Endothelial cell of umbilical vein (primary cell): ENCODE measurements at regions not wholly inside any gene's neighbourhood (a gene's known extent, or its start where the extent isn't known, plus 50 kb on each side); places are given as distances from the start of the nearest gene placed in this dataset.

ENCODE experiments used
- BruUV-seq: library from RNA; stranded (reverse); fragments of 400-500 nt; replicated peaks from 2 replicates; lab custom pipeline; 2021; lab: Mats Ljungman, UMichigan
- CTCF ChIA-PET: fragments of 300-600, 350-600 bp; sonication (Branson Sonifier 250); formaldehyde crosslinking; loops from one replicate; lab custom pipeline; 2021; ENCODE audit warnings: antibody characterized with exemption, inconsistent platforms; lab: Charles Lee
- POLR2A ChIA-PET: fragments of 300-600, 350-600 bp; sonication (Branson Sonifier 250); formaldehyde crosslinking; loops from one replicate; lab custom pipeline; 2021; ENCODE audit warnings: antibody characterized with exemption, inconsistent platforms; lab: Charles Lee
- DNase-seq: peaks from one replicate; pipeline ENCODE4 v3.0.0-alpha.2; 2011; ENCODE audit warnings: low read depth, low spot score
- FAIRE-seq: peaks from 2 replicates; lab custom pipeline; 2011; peaks lifted over from hg19 to GRCh38; lab: Jason Lieb, UNC
- H2AFZ ChIP-seq: 2 replicates; pipeline ENCODE4 v1.6.0; 2012; ENCODE audit warnings: low read depth, low read length, control low read depth, inconsistent platforms
- H3K27ac ChIP-seq: 2 replicates; pipeline ENCODE4 v1.5.1; 2011; ENCODE audit warnings: low read depth, mild to moderate bottlenecking, control low read depth, low read length, moderate library complexity; ENCODE audit not compliant: insufficient read depth
- H3K27me3 ChIP-seq, 2 experiments: 2 replicates each; pipeline versions ENCODE4 v1.6.0 to v1.6.1; 2011; ENCODE audit warnings: low read length in 2 of 2, mixed read lengths in 1 of 2; ENCODE audit not compliant: control insufficient read depth in 2 of 2, insufficient read depth in 2 of 2
- H3K36me3 ChIP-seq, 2 experiments: 2 replicates in 1 of 2; 3 replicates in 1 of 2; pipeline ENCODE4 v1.5.1; 2011; ENCODE audit warnings: low read length in 2 of 2, mild to moderate bottlenecking in 1 of 2, moderate library complexity in 1 of 2; ENCODE audit not compliant: control insufficient read depth in 2 of 2, insufficient read depth in 2 of 2; ENCODE audit errors: extremely low read depth in 1 of 2
- H3K4me1 ChIP-seq: 3 replicates; pipeline ENCODE4 v1.5.1; 2011; ENCODE audit warnings: mild to moderate bottlenecking, low read length; ENCODE audit not compliant: control insufficient read depth, insufficient read depth; ENCODE audit errors: extremely low read depth
- H3K4me2 ChIP-seq: 2 replicates; pipeline ENCODE4 v1.6.1; 2011; ENCODE audit warnings: low read length, control low read depth, mixed read lengths; ENCODE audit not compliant: insufficient read depth
- H3K4me3 ChIP-seq, 3 experiments: fragments of 200-600 bp in 1 of 3; sonication (generic), shearing (Covaris generic) in 1 of 3; replicated peaks in 1 of 3; 2 replicates each; pipeline ENCODE4 v1.5.1; 2011 to 2016; ENCODE audit warnings: control low read depth in 3 of 3, low read length in 3 of 3, mild to moderate bottlenecking in 2 of 3, inconsistent platforms in 1 of 3, low read depth in 1 of 3, moderate library complexity in 1 of 3; ENCODE audit not compliant: insufficient read depth in 1 of 3
- H3K79me2 ChIP-seq: 2 replicates; pipeline ENCODE4 v1.6.0; 2012; ENCODE audit warnings: low read length, inconsistent platforms; ENCODE audit not compliant: control insufficient read depth, insufficient read depth
- H3K9ac ChIP-seq: replicated peaks from 2 replicates; pipeline ENCODE3; 2011; ENCODE audit warnings: low read length, control low read depth; ENCODE audit not compliant: insufficient read depth; ENCODE audit errors: extremely low read depth
- H3K9me1 ChIP-seq: replicated peaks from 3 replicates; pipeline ENCODE4 v1.6.0; 2011; ENCODE audit warnings: mild to moderate bottlenecking, low read length; ENCODE audit not compliant: control insufficient read depth, insufficient read depth; ENCODE audit errors: extremely low read depth
- H3K9me3 ChIP-seq: replicated peaks from 2 replicates; pipeline ENCODE4 v1.5.1; 2012; ENCODE audit warnings: low read length, inconsistent platforms; ENCODE audit not compliant: control insufficient read depth, insufficient read depth
- H4K20me1 ChIP-seq: replicated peaks from 2 replicates; pipeline ENCODE3; 2011; ENCODE audit warnings: mild to moderate bottlenecking, low read length; ENCODE audit not compliant: control insufficient read depth, insufficient read depth; ENCODE audit errors: extremely low read depth
- EZH2 ChIP-seq: IDR thresholded peaks from 2 replicates; pipeline ENCODE4 v1.6.1; 2012; ENCODE audit warnings: borderline replicate concordance, low read depth, mild to moderate bottlenecking, moderate library complexity, low read length, inconsistent platforms; ENCODE audit not compliant: severe bottlenecking
- FOS ChIP-seq: IDR thresholded peaks from 2 replicates; pipeline ENCODE4 v1.6.1; 2011; ENCODE audit warnings: mild to moderate bottlenecking, low read length, moderate library complexity, borderline replicate concordance; ENCODE audit not compliant: insufficient read depth
- GATA2 ChIP-seq: IDR thresholded peaks from 2 replicates; pipeline ENCODE4 v1.7.0; 2011; ENCODE audit warnings: low read depth, mild to moderate bottlenecking, moderate library complexity, mixed read lengths, low read length; ENCODE audit not compliant: insufficient read length, insufficient read depth
- JUN ChIP-seq: IDR thresholded peaks from 2 replicates; pipeline ENCODE4 v1.6.1; 2011; ENCODE audit warnings: borderline replicate concordance, low read depth; ENCODE audit not compliant: insufficient read length, insufficient read depth
- MYC ChIP-seq: IDR thresholded peaks from one replicate; pipeline ENCODE4 v1.6.1; 2011; ENCODE audit warnings: mild to moderate bottlenecking, low read depth, low read length
- POLR2A ChIP-seq: IDR thresholded peaks from 2 replicates; pipeline ENCODE4 v1.6.1; 2012; ENCODE audit warnings: low read depth, mild to moderate bottlenecking, control low read depth, low read length
- POLR2AphosphoS5 ChIP-seq: IDR thresholded peaks from 2 replicates; pipeline ENCODE4 v1.6.1; 2012; ENCODE audit warnings: low read depth, mild to moderate bottlenecking, control low read depth, low read length, moderate library complexity; ENCODE audit not compliant: insufficient read depth
- dilution Hi-C: fragments of 300-500 bp; cut with MboI; formaldehyde crosslinking; loops from one replicate; pipeline ENCODE4 v1.15.0; 2019; ENCODE audit warnings: low sequenced_read_pairs; ENCODE audit not compliant: extremely low pct_ligation_motif_present
- intact Hi-C: fragments of 100-400 bp; cut with micrococcal nuclease; formaldehyde crosslinking; loops from one replicate; pipeline ENCODE4 v1.10.0; 2022
- TF ChIP-seq, protein P1 (sequence below): IDR thresholded peaks from 2 replicates; pipeline ENCODE4 v1.6.1; 2011; ENCODE audit not compliant: insufficient read depth, insufficient read length
- TF ChIP-seq, protein P2 (sequence below), 2 donors: IDR thresholded peaks; 1 replicate in 1 of 2; 2 replicates in 1 of 2; pipeline ENCODE4 v1.5.1; 2011; ENCODE audit warnings: low read length in 2 of 2, mild to moderate bottlenecking in 2 of 2, moderate library complexity in 2 of 2, control low read depth in 1 of 2, inconsistent platforms in 1 of 2, low read depth in 1 of 2; ENCODE audit not compliant: insufficient read depth in 1 of 2; ENCODE audit errors: extremely low read depth in 1 of 2

DNA sequence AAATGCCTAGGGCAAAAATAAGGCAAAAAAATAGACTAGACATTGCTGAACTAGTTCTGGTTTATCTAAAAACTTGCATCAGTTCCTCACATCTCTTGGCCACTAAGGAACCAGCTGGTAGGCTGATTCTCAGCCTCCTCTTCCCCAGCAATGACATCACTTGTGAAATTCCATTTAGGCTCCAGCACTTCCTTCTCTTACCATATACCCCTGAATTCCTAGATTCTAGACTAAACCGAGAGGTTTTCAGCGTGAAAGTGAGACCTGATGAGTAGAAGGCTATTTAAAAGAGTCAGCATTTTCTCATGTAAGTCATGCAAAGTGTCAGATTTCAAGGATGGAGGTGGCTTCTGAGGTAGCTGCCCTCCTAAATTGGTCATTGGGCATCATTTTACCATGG is 247.1 kb upstream of the CDIN1 start:
- POLR2A ChIA-PET = no interaction called here

More for the DNA sequence above, 247.1 kb upstream of the CDIN1 start:
- FAIRE-seq (no peak), DNase-seq (no peak)
- no peaks in the 10 kb centered on the region for H3K27me3 ChIP-seq
- TF ChIP-seq, protein P1, sequence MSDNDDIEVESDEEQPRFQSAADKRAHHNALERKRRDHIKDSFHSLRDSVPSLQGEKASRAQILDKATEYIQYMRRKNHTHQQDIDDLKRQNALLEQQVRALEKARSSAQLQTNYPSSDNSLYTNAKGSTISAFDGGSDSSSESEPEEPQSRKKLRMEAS = no peak
- TF ChIP-seq JUN (no peak), GATA2 (no peak), MYC (no peak), POLR2AphosphoS5 (no peak), POLR2A (no peak), FOS (no peak), EZH2 (no peak)
- TF ChIP-seq, protein P2, sequence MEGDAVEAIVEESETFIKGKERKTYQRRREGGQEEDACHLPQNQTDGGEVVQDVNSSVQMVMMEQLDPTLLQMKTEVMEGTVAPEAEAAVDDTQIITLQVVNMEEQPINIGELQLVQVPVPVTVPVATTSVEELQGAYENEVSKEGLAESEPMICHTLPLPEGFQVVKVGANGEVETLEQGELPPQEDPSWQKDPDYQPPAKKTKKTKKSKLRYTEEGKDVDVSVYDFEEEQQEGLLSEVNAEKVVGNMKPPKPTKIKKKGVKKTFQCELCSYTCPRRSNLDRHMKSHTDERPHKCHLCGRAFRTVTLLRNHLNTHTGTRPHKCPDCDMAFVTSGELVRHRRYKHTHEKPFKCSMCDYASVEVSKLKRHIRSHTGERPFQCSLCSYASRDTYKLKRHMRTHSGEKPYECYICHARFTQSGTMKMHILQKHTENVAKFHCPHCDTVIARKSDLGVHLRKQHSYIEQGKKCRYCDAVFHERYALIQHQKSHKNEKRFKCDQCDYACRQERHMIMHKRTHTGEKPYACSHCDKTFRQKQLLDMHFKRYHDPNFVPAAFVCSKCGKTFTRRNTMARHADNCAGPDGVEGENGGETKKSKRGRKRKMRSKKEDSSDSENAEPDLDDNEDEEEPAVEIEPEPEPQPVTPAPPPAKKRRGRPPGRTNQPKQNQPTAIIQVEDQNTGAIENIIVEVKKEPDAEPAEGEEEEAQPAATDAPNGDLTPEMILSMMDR (IDR thresholded peaks at IDR 0.05; ENCODE audit: extremely low read depth in 1 of 2, insufficient read depth in 1 of 2, low read depth in 1 of 2, low read length in 2 of 2) = no peak
- intact Hi-C loops = no loop called here
- no peak overlapping the region for H3K4me3 ChIP-seq
- CTCF ChIA-PET = no interaction called here
- BruUV-seq = no TSS peak
- no peak overlapping the region for H3K4me2 ChIP-seq
- H3K36me3 ChIP-seq = no peaks in the 10 kb centered on the region
- H3K9me1 ChIP-seq = no peaks in the 10 kb centered on the region
- no peaks in the 10 kb centered on the region for H3K4me1 ChIP-seq
- H3K9ac ChIP-seq = no peak overlapping the region
- dilution Hi-C loops = no loop called here
- H2AFZ ChIP-seq = no peak overlapping the region
- H3K27ac ChIP-seq = no peak overlapping the region
- no peaks in the 10 kb centered on the region for H3K9me3 ChIP-seq
- H4K20me1 ChIP-seq = no peaks in the 10 kb centered on the region
- H3K79me2 ChIP-seq = no peaks in the 10 kb centered on the region
